Nephron progenitor cell (in vitro differentiated cells): ENCODE measurements at regions not wholly inside any gene's neighbourhood (a gene's known extent, or its start where the extent isn't known, plus 50 kb on each side); places are given as distances from the start of the nearest gene placed in this dataset.

Source experiments
- DNase-seq: peaks from one replicate; pipeline ENCODE4 v3.0.0; 2021
- H3K27ac Mint-ChIP-seq: 2 replicates; pipeline ENCODE4 v1.8.0; 2021; ENCODE audit warnings: mild to moderate bottlenecking, moderate library complexity, mixed read lengths
- H3K27me3 Mint-ChIP-seq: 2 replicates; pipeline ENCODE4 v1.8.0; 2021; ENCODE audit warnings: mild to moderate bottlenecking, low read depth, mixed read lengths; ENCODE audit not compliant: poor library complexity
- H3K36me3 Mint-ChIP-seq: 2 replicates; pipeline ENCODE4 v1.8.0; 2021; ENCODE audit warnings: low read depth, mixed read lengths
- H3K4me1 Mint-ChIP-seq: 2 replicates; pipeline ENCODE4 v1.8.0; 2021; ENCODE audit warnings: mixed read lengths
- H3K4me3 Mint-ChIP-seq: 2 replicates; pipeline ENCODE4 v1.8.0; 2021; ENCODE audit warnings: mild to moderate bottlenecking, moderate library complexity, mixed read lengths
- H3K9me3 Mint-ChIP-seq: 2 replicates; pipeline ENCODE4 v1.8.0; 2021; ENCODE audit warnings: mild to moderate bottlenecking, moderate library complexity, mixed read lengths
- TF ChIP-seq, protein P1 (sequence below): fragments of 200-600 bp; sonication (generic); IDR thresholded peaks from 2 replicates; pipeline ENCODE4 v1.5.0; 2021; ENCODE audit warnings: antibody characterized with exemption

DNA sequence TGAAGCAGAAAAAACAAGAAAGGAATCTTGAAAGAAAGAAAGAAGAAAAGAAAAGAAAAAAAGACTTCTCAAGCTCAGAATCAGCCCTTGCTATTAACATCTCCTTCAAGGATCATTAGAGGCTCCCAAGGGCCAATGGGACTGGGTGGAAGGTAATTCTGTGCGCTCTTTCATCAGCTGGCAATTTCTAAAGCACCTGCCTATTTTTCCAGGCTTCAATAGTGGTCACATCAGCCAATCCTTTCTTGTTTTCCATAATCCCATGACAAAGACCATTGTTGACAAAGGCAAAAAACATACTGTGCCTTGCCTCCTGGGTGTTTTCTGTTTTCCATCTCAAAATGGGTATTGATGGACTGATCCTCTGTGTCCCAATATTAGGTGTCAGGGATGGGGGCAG lies 88.2 kb upstream of the TSC22D1 start:
- H3K9me3 Mint-ChIP-seq, result no peaks in the 10 kb centered on the region
- no peaks in the 10 kb centered on the region for H3K36me3 Mint-ChIP-seq
- TF ChIP-seq, protein P1, sequence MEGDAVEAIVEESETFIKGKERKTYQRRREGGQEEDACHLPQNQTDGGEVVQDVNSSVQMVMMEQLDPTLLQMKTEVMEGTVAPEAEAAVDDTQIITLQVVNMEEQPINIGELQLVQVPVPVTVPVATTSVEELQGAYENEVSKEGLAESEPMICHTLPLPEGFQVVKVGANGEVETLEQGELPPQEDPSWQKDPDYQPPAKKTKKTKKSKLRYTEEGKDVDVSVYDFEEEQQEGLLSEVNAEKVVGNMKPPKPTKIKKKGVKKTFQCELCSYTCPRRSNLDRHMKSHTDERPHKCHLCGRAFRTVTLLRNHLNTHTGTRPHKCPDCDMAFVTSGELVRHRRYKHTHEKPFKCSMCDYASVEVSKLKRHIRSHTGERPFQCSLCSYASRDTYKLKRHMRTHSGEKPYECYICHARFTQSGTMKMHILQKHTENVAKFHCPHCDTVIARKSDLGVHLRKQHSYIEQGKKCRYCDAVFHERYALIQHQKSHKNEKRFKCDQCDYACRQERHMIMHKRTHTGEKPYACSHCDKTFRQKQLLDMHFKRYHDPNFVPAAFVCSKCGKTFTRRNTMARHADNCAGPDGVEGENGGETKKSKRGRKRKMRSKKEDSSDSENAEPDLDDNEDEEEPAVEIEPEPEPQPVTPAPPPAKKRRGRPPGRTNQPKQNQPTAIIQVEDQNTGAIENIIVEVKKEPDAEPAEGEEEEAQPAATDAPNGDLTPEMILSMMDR, result no peak
- H3K27ac Mint-ChIP-seq, result no peak overlapping the region
- no peak overlapping the region for H3K4me3 Mint-ChIP-seq
- DNase-seq, result no peak
- peaks cover 4% of the 10 kb centered on the region for H3K4me1 Mint-ChIP-seq
- peaks cover 10% of the 10 kb centered on the region for H3K27me3 Mint-ChIP-seq

DNA sequence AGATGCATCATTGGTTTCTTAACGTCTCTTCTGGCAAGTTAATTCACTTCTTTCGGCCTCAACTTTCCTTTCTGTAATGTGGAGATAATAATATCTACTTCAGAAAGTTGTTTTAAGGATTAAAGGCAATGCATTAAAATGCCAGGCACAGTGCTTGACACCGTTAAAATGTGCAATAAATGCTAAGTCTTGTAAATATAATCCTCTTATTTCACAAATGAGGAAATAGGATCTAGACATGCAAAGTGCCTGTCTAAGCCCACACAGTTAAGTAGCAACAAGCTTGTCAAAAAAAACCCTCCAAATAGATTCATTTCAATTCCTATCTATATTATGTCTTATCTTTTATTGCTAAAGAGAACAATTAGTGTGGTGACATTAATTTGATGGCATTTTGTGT lies 86.4 kb upstream of the TSC22D1 start:
- Mint-ChIP-seq H3K4me1 (peaks cover 4% of the 10 kb centered on the region), H3K27ac (no peak overlapping the region), H3K36me3 (no peaks in the 10 kb centered on the region), H3K27me3 (peaks cover 12% of the 10 kb centered on the region), H3K9me3 (no peaks in the 10 kb centered on the region), H3K4me3 (no peak overlapping the region)
- TF ChIP-seq, protein P1, result no peak
- DNase-seq, result no peak

DNA sequence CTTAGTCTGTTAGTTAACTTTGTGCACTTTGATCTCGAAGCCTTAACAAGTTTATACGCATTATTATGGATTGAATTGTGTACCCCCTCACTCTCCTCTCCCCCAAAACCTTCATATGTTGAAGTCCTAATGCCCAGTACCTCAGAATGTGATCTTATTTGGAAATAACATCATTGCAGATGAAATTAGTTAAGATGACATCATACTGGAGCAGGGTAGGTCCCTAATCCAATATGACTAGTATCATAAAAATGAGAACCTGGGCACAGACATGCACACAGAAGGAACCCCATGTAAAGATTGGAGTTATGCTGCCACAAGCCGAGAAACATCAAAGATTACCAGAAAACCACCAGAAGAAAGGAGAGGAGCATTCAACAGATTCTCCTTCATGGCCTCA lies 85.8 kb upstream of the TSC22D1 start:
- no peak overlapping the region for H3K27ac Mint-ChIP-seq
- H3K9me3 Mint-ChIP-seq, result no peaks in the 10 kb centered on the region
- no peak for DNase-seq
- H3K36me3 Mint-ChIP-seq, result no peaks in the 10 kb centered on the region
- no peak overlapping the region for H3K4me3 Mint-ChIP-seq
- peaks cover 4% of the 10 kb centered on the region for H3K4me1 Mint-ChIP-seq
- peaks cover 13% of the 10 kb centered on the region for H3K27me3 Mint-ChIP-seq
- TF ChIP-seq, protein P1, result no peak

DNA sequence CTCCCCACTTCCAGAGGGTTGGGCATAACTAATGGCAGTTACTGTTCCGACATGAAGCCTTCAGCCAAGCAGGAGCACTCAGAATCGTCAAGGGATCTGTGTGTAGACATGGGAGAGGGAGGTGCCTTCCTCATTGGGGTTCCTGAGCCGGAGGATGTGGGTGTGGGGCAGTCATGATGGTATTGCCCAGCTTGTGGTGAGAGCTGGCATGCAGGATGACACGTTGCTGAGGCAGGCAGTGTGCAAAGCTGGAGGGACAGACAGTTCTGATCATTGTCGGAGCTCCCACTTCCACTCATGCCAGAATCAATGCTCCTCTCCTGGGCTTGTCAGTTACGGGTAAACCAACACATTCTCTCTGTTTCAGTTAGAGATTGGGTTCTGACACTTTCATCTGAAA lies 83.9 kb upstream of the TSC22D1 start:
- H3K4me3 Mint-ChIP-seq, result no peak overlapping the region
- TF ChIP-seq, protein P1, result no peak
- no peak overlapping the region for H3K27ac Mint-ChIP-seq
- H3K4me1 Mint-ChIP-seq, result peaks cover under 1% of the 10 kb centered on the region
- no peaks in the 10 kb centered on the region for H3K36me3 Mint-ChIP-seq
- H3K9me3 Mint-ChIP-seq, result no peaks in the 10 kb centered on the region
- peaks cover 12% of the 10 kb centered on the region for H3K27me3 Mint-ChIP-seq
- DNase-seq, result no peak

DNA sequence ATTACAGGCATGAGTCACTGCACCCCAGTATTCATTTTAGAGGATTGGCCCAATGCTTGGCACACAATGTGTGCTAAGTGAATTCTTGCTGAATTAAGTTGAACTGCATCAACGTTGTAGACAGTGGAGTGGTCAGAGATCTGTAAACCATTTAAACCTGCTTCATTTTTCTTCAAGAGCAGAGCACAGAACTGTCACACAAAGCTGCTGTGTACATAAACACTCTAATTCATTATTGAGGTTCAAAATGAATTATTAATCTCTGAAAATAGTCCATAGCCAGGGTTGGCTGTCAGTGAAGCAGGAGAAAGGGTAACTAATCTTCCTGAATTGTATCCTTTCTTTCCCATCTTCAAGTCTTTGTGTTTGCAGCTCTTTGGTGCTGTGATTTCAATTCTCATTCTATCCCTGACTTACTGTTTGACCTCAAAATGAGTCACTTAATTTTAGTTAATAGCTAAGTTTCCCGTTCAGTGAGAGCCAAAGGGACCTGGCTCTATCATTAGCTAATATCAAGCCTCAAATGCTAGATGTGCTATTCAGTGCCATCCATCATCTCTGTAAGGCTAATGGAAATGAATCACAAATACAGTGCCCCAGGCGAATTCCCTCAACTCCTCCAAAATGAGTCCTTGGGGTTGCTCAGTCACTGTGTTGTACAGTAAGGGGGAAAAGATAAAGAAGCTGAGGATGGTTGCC lies 77.0 kb upstream of the TSC22D1 start:
- no peaks in the 10 kb centered on the region for H3K36me3 Mint-ChIP-seq
- peaks cover 37% of the 10 kb centered on the region for H3K27me3 Mint-ChIP-seq
- H3K27ac Mint-ChIP-seq, result no peak overlapping the region
- DNase-seq, result no peak
- TF ChIP-seq, protein P1, result no peak
- H3K4me1 Mint-ChIP-seq, result peaks cover 18% of the 10 kb centered on the region
- H3K9me3 Mint-ChIP-seq, result no peaks in the 10 kb centered on the region
- no peak overlapping the region for H3K4me3 Mint-ChIP-seq

DNA sequence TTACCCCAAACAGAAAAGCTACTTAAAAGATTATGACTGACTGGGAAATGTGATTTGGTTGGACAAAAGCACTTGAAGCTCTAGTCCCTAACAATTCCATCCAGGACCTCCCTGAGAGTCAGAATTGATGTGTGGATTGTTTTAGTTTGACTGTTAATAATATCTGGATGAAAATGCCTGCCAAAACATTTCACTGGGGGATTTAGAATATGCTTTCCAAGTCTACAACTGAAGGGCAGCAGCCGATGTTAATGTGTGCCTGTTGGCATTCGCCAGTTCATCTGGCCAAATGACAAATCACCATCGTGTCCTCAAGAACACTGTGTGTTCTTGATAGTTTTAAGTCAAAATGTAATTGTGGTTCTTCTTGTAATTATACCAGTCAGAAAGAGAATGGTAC lies 76.0 kb upstream of the TSC22D1 start:
- H3K27ac Mint-ChIP-seq, result no peak overlapping the region
- no peaks in the 10 kb centered on the region for H3K36me3 Mint-ChIP-seq
- peaks cover 20% of the 10 kb centered on the region for H3K4me1 Mint-ChIP-seq
- TF ChIP-seq, protein P1, result no peak
- H3K27me3 Mint-ChIP-seq, result peaks cover 35% of the 10 kb centered on the region
- H3K9me3 Mint-ChIP-seq, result no peaks in the 10 kb centered on the region
- DNase-seq, result no peak
- H3K4me3 Mint-ChIP-seq, result no peak overlapping the region
